ENCODE measurements at regions not wholly inside any gene's neighbourhood (a gene's known extent, or its start where the extent isn't known, plus 50 kb on each side); places are given as distances from the start of the nearest gene placed in this dataset.

DNA sequence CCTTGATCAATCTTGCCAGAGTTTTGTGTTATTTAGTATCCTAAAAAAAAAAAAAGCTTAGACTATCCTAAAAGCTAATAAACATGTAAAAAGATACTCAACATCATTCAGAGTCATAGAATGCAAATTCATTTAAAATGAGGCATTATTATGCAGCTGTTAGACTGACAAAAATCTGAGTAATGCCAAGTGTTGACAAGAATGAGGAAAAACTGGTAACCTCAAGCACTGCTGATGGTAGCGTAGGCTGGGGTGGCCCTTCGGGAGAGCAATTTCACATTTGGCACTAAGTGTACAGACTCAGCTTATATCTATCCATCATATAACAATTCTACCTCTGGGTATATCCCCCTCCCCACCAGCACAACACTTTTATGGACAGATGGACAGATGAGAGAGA, 280.4 kb downstream of the RAP2B start:
- TF ChIP-seq, protein P1, sequence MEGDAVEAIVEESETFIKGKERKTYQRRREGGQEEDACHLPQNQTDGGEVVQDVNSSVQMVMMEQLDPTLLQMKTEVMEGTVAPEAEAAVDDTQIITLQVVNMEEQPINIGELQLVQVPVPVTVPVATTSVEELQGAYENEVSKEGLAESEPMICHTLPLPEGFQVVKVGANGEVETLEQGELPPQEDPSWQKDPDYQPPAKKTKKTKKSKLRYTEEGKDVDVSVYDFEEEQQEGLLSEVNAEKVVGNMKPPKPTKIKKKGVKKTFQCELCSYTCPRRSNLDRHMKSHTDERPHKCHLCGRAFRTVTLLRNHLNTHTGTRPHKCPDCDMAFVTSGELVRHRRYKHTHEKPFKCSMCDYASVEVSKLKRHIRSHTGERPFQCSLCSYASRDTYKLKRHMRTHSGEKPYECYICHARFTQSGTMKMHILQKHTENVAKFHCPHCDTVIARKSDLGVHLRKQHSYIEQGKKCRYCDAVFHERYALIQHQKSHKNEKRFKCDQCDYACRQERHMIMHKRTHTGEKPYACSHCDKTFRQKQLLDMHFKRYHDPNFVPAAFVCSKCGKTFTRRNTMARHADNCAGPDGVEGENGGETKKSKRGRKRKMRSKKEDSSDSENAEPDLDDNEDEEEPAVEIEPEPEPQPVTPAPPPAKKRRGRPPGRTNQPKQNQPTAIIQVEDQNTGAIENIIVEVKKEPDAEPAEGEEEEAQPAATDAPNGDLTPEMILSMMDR (IDR thresholded peaks at IDR 0.05; ENCODE audit: control extremely low read depth, extremely low read depth), result no peak
- H3K4me3 ChIP-seq, result no peak overlapping the region
- H3K36me3 ChIP-seq (ENCODE audit: control insufficient read depth in 4 of 4, insufficient read depth in 4 of 4, low read length in 4 of 4), result no peaks in the 10 kb centered on the region
- no peaks in the 10 kb centered on the region for H3K27me3 ChIP-seq (ENCODE audit: control insufficient read depth in 3 of 3, insufficient read depth in 3 of 3, low read length in 2 of 3)
- no peak overlapping the region for H3K27ac ChIP-seq (ENCODE audit: low read depth in 1 of 2, low read length in 1 of 2)
- DNase-seq, result peak in 1 of 3 donors; percentile 67
- WGBS, 2 donors, result 60 to 87% methylated on average over 2 of the region's 2 CpGs
- H3K4me1 ChIP-seq (ENCODE audit: control insufficient read depth in 5 of 5, insufficient read depth in 5 of 5, low read length in 5 of 5), result peaks cover 0 to 7% (median 0%) of the 10 kb centered on the region in 5 donors
- no peak overlapping the region for H3K9ac ChIP-seq (ENCODE audit: insufficient read depth in 1 of 2, low read length in 2 of 2)
- peak; percentile 72 for ATAC-seq (ENCODE audit: insufficient read depth, low FRiP score)
- no peaks in the 10 kb centered on the region for H3K9me3 ChIP-seq (ENCODE audit: control insufficient read depth in 4 of 4, insufficient read depth in 3 of 4, low read length in 3 of 4)

DNA sequence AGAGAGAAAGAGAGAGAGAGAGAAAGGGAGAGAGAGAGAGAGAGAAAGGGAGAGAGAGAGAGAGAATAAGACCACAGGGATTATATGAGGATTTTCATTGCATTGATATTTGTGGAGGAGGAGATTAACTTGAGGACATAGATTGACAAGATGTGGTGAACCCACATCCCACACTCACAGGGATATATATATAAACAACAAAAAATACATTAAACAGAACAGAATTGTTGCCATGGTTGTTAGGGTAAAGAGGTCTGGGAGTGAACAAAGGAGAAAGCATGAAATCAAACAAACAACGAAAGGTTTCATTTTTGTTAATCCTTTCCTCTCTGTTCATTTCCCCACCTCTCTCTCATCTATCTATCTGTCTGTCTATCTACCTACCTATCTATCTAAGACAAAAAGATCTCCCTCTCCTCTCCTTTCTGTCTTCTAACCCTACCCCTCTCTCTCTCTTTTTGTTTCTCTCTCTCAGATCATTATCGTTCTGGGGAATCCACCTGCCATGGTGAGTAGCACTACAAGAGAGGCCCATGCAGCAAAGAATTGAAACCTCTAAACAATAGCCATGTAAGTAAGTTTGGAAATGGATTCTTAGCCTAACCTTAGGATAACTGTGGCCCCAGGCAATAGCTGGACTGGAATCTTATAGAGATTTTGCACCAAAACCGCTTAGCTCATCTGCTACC, 280.9 kb downstream of the RAP2B start:
- H3K27me3 ChIP-seq (ENCODE audit: control insufficient read depth in 3 of 3, insufficient read depth in 3 of 3, low read length in 2 of 3), result no peaks in the 10 kb centered on the region
- 89 to 93% methylated on average over 3 of the region's 3 CpGs for WGBS, 2 donors

DNA sequence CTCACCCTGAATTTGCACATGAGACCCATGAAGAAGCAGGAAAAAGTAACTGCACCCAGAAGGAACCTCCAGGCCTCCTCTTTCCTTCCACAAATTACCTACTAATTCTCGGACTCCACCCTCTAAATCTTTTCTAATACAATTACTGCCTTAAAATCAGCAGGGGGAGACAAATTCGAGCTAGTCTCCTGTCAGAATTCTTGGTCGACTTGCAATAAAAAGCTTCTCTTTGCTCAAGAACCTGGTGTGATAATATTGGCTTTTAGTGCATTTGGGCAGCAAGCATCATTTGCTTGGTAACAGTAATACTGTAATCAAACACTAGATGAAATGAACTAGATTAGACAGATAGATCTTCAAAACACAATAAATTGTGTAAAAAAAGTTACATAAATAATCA, 281.9 kb downstream of the RAP2B start:
- Histone ChIP-seq H3K9ac (ENCODE audit: insufficient read depth in 1 of 2, low read length in 2 of 2) (no peak overlapping the region), H3K9me3 (ENCODE audit: control insufficient read depth in 4 of 4, insufficient read depth in 3 of 4, low read length in 3 of 4) (no peaks in the 10 kb centered on the region), H3K36me3 (ENCODE audit: control insufficient read depth in 4 of 4, insufficient read depth in 4 of 4, low read length in 4 of 4) (no peaks in the 10 kb centered on the region), H3K4me1 (ENCODE audit: control insufficient read depth in 5 of 5, insufficient read depth in 5 of 5, low read length in 5 of 5) (peaks cover 0 to 5% (median 0%) of the 10 kb centered on the region in 5 donors), H3K27me3 (ENCODE audit: control insufficient read depth in 3 of 3, insufficient read depth in 3 of 3, low read length in 2 of 3) (no peaks in the 10 kb centered on the region), H3K27ac (ENCODE audit: low read depth in 1 of 2, low read length in 1 of 2) (no peak overlapping the region), H3K4me3 (no peak overlapping the region)
- TF ChIP-seq, protein P1 (IDR thresholded peaks at IDR 0.05; ENCODE audit: control extremely low read depth, extremely low read depth), result no peak
- DNase-seq (no peak), ATAC-seq (ENCODE audit: insufficient read depth, low FRiP score) (no peak)
- 55 to 67% methylated on average over 3 of the region's 3 CpGs for WGBS, 2 donors

More for the DNA sequence above, 280.9 kb downstream of the RAP2B start:
- Histone ChIP-seq H3K36me3 (ENCODE audit: control insufficient read depth in 4 of 4, insufficient read depth in 4 of 4, low read length in 4 of 4) (no peaks in the 10 kb centered on the region), H3K4me3 (no peak overlapping the region), H3K9me3 (ENCODE audit: control insufficient read depth in 4 of 4, insufficient read depth in 3 of 4, low read length in 3 of 4) (no peaks in the 10 kb centered on the region), H3K27ac (ENCODE audit: low read depth in 1 of 2, low read length in 1 of 2) (no peak overlapping the region), H3K4me1 (ENCODE audit: control insufficient read depth in 5 of 5, insufficient read depth in 5 of 5, low read length in 5 of 5) (peaks cover 0 to 7% (median 0%) of the 10 kb centered on the region in 5 donors), H3K9ac (ENCODE audit: insufficient read depth in 1 of 2, low read length in 2 of 2) (no peak overlapping the region)
- ATAC-seq (ENCODE audit: insufficient read depth, low FRiP score) (no peak), DNase-seq (no peak)
- TF ChIP-seq, protein P1 (IDR thresholded peaks at IDR 0.05; ENCODE audit: control extremely low read depth, extremely low read depth), result no peak

DNA sequence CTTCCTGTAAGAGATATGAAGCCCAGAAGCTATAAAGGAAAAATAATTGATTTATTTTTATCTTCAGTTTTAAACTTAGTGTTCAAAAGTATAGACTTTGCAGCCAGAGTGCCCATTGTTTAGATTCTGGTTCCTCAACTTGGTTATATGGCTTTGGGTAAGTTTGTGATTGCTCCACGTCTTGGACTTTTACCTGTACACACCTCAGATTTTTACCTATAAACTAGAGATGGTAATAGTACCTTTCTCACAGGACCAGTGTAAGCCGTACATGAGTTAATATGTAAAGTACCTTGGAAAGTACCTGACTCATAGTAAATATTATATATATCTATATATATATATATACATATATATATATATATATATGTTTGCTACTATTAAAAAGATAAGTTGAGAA, 283.8 kb downstream of the RAP2B start:
- DNase-seq (no peak), ATAC-seq (ENCODE audit: insufficient read depth, low FRiP score) (no peak)
- H3K27me3 ChIP-seq (ENCODE audit: control insufficient read depth in 3 of 3, insufficient read depth in 3 of 3, low read length in 2 of 3), result no peaks in the 10 kb centered on the region
- H3K36me3 ChIP-seq (ENCODE audit: control insufficient read depth in 4 of 4, insufficient read depth in 4 of 4, low read length in 4 of 4), result no peaks in the 10 kb centered on the region
- no peak overlapping the region for H3K9ac ChIP-seq (ENCODE audit: insufficient read depth in 1 of 2, low read length in 2 of 2)
- TF ChIP-seq, protein P1 (IDR thresholded peaks at IDR 0.05; ENCODE audit: control extremely low read depth, extremely low read depth), result no peak
- 94 to 96% methylated on average over 2 of the region's 2 CpGs for WGBS, 2 donors
- H3K4me3 ChIP-seq, result no peak overlapping the region
- no peaks in the 10 kb centered on the region for H3K9me3 ChIP-seq (ENCODE audit: control insufficient read depth in 4 of 4, insufficient read depth in 3 of 4, low read length in 3 of 4)
- H3K4me1 ChIP-seq (ENCODE audit: control insufficient read depth in 5 of 5, insufficient read depth in 5 of 5, low read length in 5 of 5), result peaks cover 0 to 5% (median 0%) of the 10 kb centered on the region in 5 donors
- H3K27ac ChIP-seq (ENCODE audit: low read depth in 1 of 2, low read length in 1 of 2), result no peak overlapping the region

Measured in lung (tissue), 11 donors.